NCI-H82 treated with DMSO at 0.1 percent for 48 hours (cell line): ENCODE measurements at regions not wholly inside any gene's neighbourhood (a gene's known extent, or its start where the extent isn't known, plus 50 kb on each side); places are given as distances from the start of the nearest gene placed in this dataset.
"Not testable (repeated sequence)": the region's sequence is repeated elsewhere in the genome, so short reads cannot be mapped to it uniquely, and the experiment has no call there.

Experiments used
- DNase-seq: peaks from one replicate; lab custom pipeline; 2025; ENCODE audit not compliant: unreplicated experiment; lab: John Stamatoyannopoulos, UW

DNA sequence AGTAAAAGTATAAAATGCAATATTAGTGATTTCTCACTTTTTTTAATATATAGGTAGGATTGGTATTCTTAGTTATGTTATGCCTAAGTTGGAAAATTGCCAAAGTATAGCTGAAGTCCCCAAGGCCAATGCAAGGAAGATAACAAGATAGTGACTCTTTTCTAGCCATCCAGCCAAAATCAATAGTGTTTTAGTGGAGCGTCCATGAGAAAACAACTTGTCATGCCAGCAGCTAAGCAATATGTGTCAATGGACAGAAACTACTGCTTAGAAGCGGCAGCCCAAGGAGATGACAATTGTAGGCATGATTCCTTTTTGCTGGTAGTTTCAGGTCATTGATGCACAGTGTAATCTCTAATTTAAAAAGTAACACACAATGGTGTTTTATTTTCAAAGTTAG lies 1444.6 kb downstream of the SUCLG1 start:
- no peak for DNase-seq

DNA sequence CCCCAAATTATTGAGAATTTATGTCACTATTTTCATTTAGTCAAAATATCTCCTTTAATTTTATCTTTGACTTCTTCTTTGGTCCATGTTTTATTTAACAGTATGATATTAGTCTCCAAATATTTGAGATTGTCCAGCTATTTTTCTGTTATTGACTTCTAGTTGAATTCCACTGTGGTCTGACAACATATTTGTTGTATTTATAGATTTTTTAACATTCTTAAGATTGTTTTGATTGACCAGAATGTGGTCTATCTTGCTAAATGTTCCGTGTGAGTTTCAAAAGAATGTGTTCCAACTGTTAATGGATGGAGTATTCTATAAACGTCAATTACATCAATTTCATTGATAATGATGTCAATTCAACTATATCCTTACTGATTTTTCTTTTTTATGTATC lies 1452.1 kb downstream of the SUCLG1 start:
- no peak for DNase-seq

GRCh38 chr2:83003555-83003954 lies 1455.5 kb downstream of the SUCLG1 start:
- no peak for DNase-seq

DNA sequence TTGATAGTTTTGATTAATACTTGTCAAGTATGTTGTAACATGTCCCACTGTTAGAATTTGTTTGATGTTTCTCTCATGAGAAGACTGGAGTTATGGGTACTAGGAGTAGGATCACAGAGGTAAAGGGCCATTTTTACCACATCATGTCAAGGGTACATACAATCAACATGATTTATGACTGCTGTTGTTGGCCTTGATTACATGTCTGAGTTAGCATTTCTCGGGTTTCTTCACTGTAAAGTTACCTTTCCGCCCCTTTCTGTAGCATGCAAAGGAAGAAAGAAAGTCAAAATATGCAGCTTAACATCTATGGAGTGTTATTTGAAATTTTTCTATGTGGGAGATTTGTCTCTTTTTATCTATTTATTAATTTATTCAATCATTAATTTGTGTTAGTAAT lies 1456.4 kb downstream of the SUCLG1 start:
- DNase-seq: no peak

- no peak for DNase-seq
Observed at GRCh38 chr2:82998781-82999180, 1460.3 kb downstream of the SUCLG1 start.

GRCh38 chr2:82996217-82996616 lies 1462.9 kb downstream of the SUCLG1 start:
- DNase-seq: no peak

GRCh38 chr2:82994151-82994550 lies 1464.9 kb downstream of the SUCLG1 start:
- DNase-seq: no peak

DNA sequence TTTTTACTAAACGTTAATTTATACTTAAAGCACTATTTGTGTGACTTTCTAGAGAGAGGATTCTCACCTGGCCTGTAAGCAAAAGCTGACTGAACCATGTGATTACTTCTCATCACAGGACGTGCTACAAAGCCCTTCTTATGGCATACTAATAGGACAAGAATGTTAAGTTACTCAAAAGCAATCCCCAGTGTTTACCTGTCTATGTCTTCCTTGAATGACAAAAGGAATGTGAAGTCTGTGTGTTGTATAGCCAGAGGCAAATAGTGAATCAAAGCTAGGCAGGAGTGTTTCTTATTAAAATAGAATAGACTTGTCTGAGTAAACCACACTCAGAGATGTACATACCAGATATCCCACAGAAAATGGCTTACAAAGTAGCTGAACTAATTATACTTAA lies 1465.5 kb downstream of the SUCLG1 start:
- DNase-seq: no peak

GRCh38 chr2:82992968-82993367 lies 1466.1 kb downstream of the SUCLG1 start:
- DNase-seq: no peak

GRCh38 chr2:82987706-82988105 lies 1471.4 kb downstream of the SUCLG1 start:
- not testable (repeated sequence) for DNase-seq

GRCh38 chr2:82986899-82987298 lies 1472.2 kb downstream of the SUCLG1 start:
- no peak for DNase-seq

- no peak for DNase-seq
Observed at GRCh38 chr2:82985572-82986197, 1473.4 kb downstream of the SUCLG1 start.

DNA sequence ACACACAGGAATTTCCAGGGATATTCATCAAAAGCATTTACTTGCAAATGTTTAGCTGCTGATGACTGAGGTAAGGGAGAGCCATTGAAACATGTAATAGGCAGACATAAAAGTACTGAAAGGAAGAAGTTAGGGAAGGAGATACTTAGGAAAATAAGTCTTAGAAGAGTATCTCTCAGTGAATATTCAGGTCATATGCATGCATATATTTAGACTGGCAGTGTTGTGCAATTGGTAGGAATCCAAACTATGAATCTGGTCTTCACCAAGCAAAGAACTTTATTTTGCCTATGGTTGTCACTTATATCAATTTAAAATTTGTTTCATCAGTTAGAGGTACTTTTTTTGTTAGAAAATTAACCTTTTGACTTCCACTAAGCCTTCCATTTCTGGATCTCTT lies 1490.7 kb downstream of the SUCLG1 start:
- no peak for DNase-seq

DNA sequence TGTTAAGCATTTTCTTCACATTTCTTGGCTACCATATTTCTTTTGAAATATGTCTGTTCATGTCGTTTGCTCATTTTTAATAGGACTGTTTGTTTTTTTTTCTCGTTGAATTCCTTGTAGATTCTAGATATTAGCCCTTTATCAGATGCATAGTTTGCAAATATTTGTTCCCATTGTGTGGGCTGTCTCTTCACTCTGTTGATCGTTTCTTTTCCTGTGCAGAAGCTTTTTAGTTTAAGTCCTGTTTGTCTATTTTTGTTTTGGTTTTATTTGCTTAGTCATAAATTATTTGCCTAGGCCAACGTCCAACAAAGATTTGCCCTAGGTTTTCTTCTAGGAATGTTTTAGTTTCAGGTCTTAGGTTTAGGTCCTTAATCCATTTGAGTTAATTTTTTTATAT lies 1494.7 kb downstream of the SUCLG1 start:
- no peak for DNase-seq

DNA sequence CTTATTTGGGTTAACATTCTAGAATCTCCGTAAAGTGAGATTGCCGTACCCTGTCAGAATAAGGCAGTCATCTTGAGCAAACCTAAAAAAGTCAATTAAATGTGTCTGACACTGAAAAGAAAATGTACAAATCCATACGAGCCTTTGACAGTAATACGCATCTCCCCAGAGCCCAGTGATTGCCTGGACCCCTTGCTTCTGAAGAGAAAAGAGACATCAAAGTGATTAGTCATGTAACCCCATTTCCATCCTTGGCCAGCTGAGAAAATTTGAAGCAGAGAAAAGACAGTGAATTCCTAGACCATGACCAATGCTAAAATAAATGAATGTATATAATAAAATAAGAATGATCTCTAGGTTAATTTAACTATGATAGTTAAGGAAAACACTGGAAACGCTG lies 1499.4 kb downstream of the SUCLG1 start:
- DNase-seq: no peak

DNA sequence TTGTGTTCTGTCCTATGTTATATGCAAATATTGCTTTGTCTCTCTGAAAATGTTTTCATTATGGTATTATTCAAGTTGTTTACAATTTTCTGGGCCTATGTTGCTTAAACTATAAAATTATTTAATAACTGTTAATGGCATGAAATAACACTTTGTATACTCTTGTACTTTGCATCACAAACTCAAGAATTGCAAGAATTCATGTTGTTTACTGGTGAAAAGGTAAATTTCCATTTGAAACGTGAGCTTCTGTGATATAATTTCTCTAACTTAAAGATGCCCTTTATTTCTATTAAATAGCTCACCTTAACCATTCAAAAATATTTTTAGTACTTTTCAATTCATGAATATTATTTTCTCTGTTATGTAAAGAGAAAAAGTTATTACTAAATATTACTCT lies 1504.2 kb downstream of the SUCLG1 start:
- no peak for DNase-seq

DNA sequence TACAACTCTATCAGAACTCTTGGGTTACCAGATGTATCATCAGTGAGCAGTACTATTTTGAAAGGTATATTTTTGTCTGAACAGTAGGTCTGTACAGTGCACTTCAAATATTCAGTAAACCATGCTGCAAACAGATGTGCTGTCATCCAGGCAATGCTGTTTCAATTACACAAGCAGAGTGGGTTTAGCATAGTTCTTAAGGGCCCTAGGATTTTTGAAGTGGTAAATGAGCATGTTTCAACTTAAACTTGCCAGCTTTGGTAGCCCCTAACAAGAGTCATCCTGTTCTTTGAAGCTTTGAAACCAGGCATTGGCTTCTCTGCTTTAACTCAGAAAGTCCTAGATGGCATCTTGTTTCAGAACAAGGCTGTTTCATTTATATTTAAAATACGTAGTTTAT lies 1519.9 kb downstream of the SUCLG1 start:
- no peak for DNase-seq

- DNase-seq: not testable (repeated sequence)
Observed at GRCh38 chr2:82938321-82938845, 1520.7 kb downstream of the SUCLG1 start.

- no peak for DNase-seq
Observed at GRCh38 chr2:82913566-82913965, 1545.5 kb downstream of the SUCLG1 start.

DNA sequence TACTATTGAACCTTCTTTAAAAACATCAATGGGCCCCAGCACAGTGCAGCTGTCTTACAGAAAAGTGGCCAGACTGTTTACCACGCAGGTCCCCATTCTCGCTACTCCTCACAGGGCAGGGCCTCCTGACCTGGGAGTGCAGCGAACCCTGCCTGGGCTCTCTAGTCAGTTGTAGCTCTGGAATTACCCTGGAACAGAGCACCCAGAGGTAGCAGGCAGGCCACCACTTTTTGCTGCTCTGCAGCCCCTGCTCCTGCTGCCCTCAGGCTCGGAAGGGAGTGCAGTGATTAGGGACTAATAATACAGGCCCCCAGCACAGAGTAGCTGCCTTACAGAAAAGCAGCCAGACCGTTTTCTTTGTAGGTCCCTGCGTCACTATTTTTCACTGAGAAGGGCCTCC lies 1563.0 kb downstream of the SUCLG1 start:
- no peak for DNase-seq

GRCh38 chr2:82893190-82893589 lies 1565.9 kb downstream of the SUCLG1 start:
- no peak for DNase-seq

DNA sequence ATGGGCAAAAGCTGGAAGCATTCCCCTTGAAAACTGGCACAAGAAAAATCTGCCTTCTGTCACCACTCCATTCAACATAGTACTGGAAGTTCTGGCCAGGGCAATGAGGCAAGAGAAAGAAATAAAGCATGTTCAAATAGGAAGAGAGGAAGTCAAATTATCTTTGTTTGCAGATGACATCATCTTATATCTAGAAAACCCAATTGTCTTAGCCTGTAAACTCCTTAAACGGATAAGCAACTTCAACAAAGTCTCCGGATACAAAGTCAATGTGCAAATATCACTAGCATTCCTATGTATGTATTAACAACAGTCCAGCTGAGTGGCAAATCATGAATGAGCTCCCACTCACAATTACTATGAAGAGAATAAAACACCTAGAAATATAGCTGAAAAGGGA lies 1579.3 kb downstream of the SUCLG1 start:
- DNase-seq: no peak

DNA sequence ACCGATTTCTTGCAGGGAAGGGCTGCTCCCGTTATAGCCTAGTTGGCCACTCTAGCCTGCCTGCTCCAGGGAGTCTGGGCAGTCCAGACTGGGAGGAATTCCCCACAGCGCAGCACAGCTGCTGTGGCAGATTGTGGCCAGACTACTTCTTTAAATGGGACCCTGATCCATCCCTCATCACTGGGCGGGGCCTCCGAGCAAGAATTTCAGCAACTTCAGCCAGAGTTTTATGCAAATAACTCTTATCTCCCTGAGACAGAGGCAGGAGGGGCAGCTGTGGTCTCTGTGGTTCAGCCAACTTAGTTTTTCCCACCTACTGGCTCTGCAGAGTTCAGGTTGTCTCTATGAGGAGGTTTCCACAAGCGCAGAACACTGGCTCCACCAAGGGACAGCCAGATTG lies 1583.2 kb downstream of the SUCLG1 start:
- no peak for DNase-seq
